GM23338 (cell line): ENCODE measurements at regions not wholly inside any gene's neighbourhood (a gene's known extent, or its start where the extent isn't known, plus 50 kb on each side); places are given as distances from the start of the nearest gene placed in this dataset.

Experiments used
- ATAC-seq: fragments of 200-7000 bp; cut with Tn5 transposase; 3 replicates; pipeline ENCODE4 v1.9.1; 2020
- DNase-seq: peaks from one replicate; pipeline ENCODE4 v3.0.0-alpha.2; 2015; ENCODE audit warnings: low spot score
- H2AFZ ChIP-seq: fragments of 200-600 bp; sonication (generic); 2 replicates; pipeline ENCODE4 v1.8.0; 2016; ENCODE audit warnings: antibody characterized with exemption, mild to moderate bottlenecking, moderate library complexity
- H3F3A ChIP-seq: fragments of 200-600 bp; sonication (generic); replicated peaks from 2 replicates; pipeline ENCODE4 v1.8.0; 2017; ENCODE audit warnings: antibody characterized with exemption, mixed run types, low read depth
- H3K27ac ChIP-seq: fragments of 200-600 bp; sonication (generic); 2 replicates; pipeline ENCODE4 v1.6.1; 2016; ENCODE audit warnings: low read depth
- H3K27me3 ChIP-seq: fragments of 200-600 bp; sonication (generic); 2 replicates; pipeline ENCODE4 v1.8.0; 2016; ENCODE audit warnings: mild to moderate bottlenecking, mixed run types, moderate library complexity; ENCODE audit not compliant: insufficient read depth
- H3K36me3 ChIP-seq: fragments of 200-600 bp; sonication (generic); 2 replicates; pipeline ENCODE4 v1.8.0; 2016; ENCODE audit warnings: mild to moderate bottlenecking; ENCODE audit not compliant: insufficient read depth
- H3K4me1 ChIP-seq: fragments of 200-600 bp; sonication (generic); 2 replicates; pipeline ENCODE4 v1.8.0; 2016; ENCODE audit warnings: mild to moderate bottlenecking, moderate library complexity; ENCODE audit not compliant: insufficient read depth
- H3K4me2 ChIP-seq: fragments of 200-600 bp; sonication (generic); 2 replicates; pipeline ENCODE4 v1.7.1; 2017; ENCODE audit warnings: mixed run types
- H3K4me3 ChIP-seq: fragments of 200-600 bp; sonication (generic); 2 replicates; pipeline ENCODE4 v1.6.1; 2016; ENCODE audit warnings: mixed run types
- H3K79me2 ChIP-seq: fragments of 200-600 bp; sonication (generic); replicated peaks from 2 replicates; pipeline ENCODE4 v1.8.0; 2017; ENCODE audit warnings: mild to moderate bottlenecking; ENCODE audit not compliant: insufficient read depth
- H3K9me2 ChIP-seq: fragments of 200-600 bp; sonication (generic); 2 replicates; pipeline ENCODE4 v1.8.0; 2017; ENCODE audit not compliant: insufficient read depth
- H4K20me1 ChIP-seq: fragments of 200-600 bp; sonication (generic); replicated peaks from 2 replicates; pipeline ENCODE4 v1.8.0; 2017; ENCODE audit warnings: mild to moderate bottlenecking; ENCODE audit not compliant: insufficient read depth
- H3K27ac Mint-ChIP-seq: 2 replicates; pipeline ENCODE4 v1.8.0; 2020; ENCODE audit warnings: inconsistent platforms, mild to moderate bottlenecking, moderate library complexity, mixed read lengths
- H3K27me3 Mint-ChIP-seq: 3 replicates; pipeline ENCODE4 v1.8.0; 2022; ENCODE audit warnings: low read depth, mild to moderate bottlenecking, moderate library complexity, mixed read lengths, inconsistent platforms; ENCODE audit not compliant: insufficient read depth, poor library complexity
- H3K36me3 Mint-ChIP-seq: 3 replicates; pipeline ENCODE4 v1.8.0; 2021; ENCODE audit warnings: low read depth, mild to moderate bottlenecking, inconsistent platforms, moderate library complexity, mixed read lengths
- H3K4me1 Mint-ChIP-seq: 3 replicates; pipeline ENCODE4 v1.8.0; 2020; ENCODE audit warnings: mild to moderate bottlenecking, inconsistent platforms, mixed read lengths
- H3K4me3 Mint-ChIP-seq: 3 replicates; pipeline ENCODE4 v1.8.0; 2021; ENCODE audit warnings: moderate library complexity, mild to moderate bottlenecking, inconsistent platforms, mixed read lengths
- H3K9me3 Mint-ChIP-seq: 3 replicates; pipeline ENCODE4 v1.8.0; 2020; ENCODE audit warnings: moderate library complexity, mild to moderate bottlenecking, inconsistent platforms, mixed read lengths
- CREB1 ChIP-seq: fragments of 250-450 bp; sonication (Bioruptor Pico); IDR thresholded peaks from 2 replicates; pipeline ENCODE4 v1.5.0; 2020; ENCODE audit warnings: low read depth, mild to moderate bottlenecking, moderate library complexity
- CTCF ChIP-seq, 2 experiments: fragments of 200-600 bp in 1 of 2; sonication (generic) in 1 of 2; conservative IDR thresholded peaks; 2 replicates each; pipeline versions ENCODE4 v1.5.1 to v1.6.1; 2016 to 2017; ENCODE audit warnings: antibody characterized with exemption in 2 of 2, low read depth in 2 of 2, mild to moderate bottlenecking in 2 of 2, moderate library complexity in 1 of 2
- EZH2 ChIP-seq: fragments of 200-600 bp; sonication (generic); IDR thresholded peaks from one replicate; pipeline ENCODE4 v1.8.0; 2017; ENCODE audit warnings: antibody characterized with exemption, mild to moderate bottlenecking, low read depth; ENCODE audit not compliant: unreplicated experiment
- EZH2phosphoT487 ChIP-seq: fragments of 200-600 bp; sonication (generic); IDR thresholded peaks from one replicate; pipeline ENCODE4 v1.8.1; 2018; ENCODE audit warnings: antibody characterized with exemption; ENCODE audit not compliant: unreplicated experiment
- JUNB ChIP-seq: IDR thresholded peaks from one replicate; pipeline ENCODE4 v1.6.1; 2016; ENCODE audit warnings: antibody characterized with exemption; ENCODE audit not compliant: unreplicated experiment
- NANOG ChIP-seq: IDR thresholded peaks from 2 replicates; pipeline ENCODE4 v1.6.1; 2016; ENCODE audit warnings: antibody characterized with exemption, borderline replicate concordance
- POLR2AphosphoS5 ChIP-seq: IDR thresholded peaks from 2 replicates; pipeline ENCODE4 v1.6.1; 2016; ENCODE audit warnings: antibody characterized with exemption, low read depth
- STAT1 ChIP-seq: IDR thresholded peaks from one replicate; pipeline ENCODE4 v1.6.1; 2016; ENCODE audit warnings: antibody characterized with exemption; ENCODE audit not compliant: unreplicated experiment
- ZNF114 ChIP-seq: fragments of 250-450 bp; sonication (Bioruptor Pico); IDR thresholded peaks from 2 replicates; pipeline ENCODE4 v1.5.0; 2020; ENCODE audit warnings: mild to moderate bottlenecking, moderate library complexity
- ZNF331 ChIP-seq: fragments of 250-450 bp; sonication (Bioruptor Pico); IDR thresholded peaks from 2 replicates; pipeline ENCODE4 v1.5.0; 2020; ENCODE audit warnings: low read depth, mild to moderate bottlenecking, moderate library complexity
- ZNF462 ChIP-seq: fragments of 250-450 bp; sonication (Bioruptor Pico); IDR thresholded peaks from 2 replicates; pipeline ENCODE4 v1.5.0; 2020; ENCODE audit warnings: mild to moderate bottlenecking, moderate library complexity
- TF ChIP-seq, protein P1 (sequence below): IDR thresholded peaks from one replicate; pipeline ENCODE4 v1.6.1; 2018; ENCODE audit warnings: antibody characterized with exemption; ENCODE audit not compliant: unreplicated experiment

GRCh38 chr6:44535967-44536366 is 148.5 kb downstream of the CDC5L start:
- Mint-ChIP-seq H3K36me3 (peaks cover 10% of the 10 kb centered on the region), H3K4me1 (peaks cover 7% of the 10 kb centered on the region; the same call in 2 of the 3 replicates), H3K27me3 (peaks cover 2% of the 10 kb centered on the region), H3K9me3 (peaks cover 9% of the 10 kb centered on the region), H3K27ac (no peak overlapping the region), H3K4me3 (no peak overlapping the region)
- H3K36me3 ChIP-seq: no peaks in the 10 kb centered on the region; the same call in 1 of the 2 replicates
- no peak overlapping the region for H3K4me3 ChIP-seq
- no peaks in the 10 kb centered on the region for H3K27me3 ChIP-seq
- H3K27ac ChIP-seq: no peak overlapping the region
- H2AFZ ChIP-seq: no peak overlapping the region
- H3K79me2 ChIP-seq: no peaks in the 10 kb centered on the region
- H3F3A ChIP-seq: no peaks in the 10 kb centered on the region
- H3K4me1 ChIP-seq: no peaks in the 10 kb centered on the region
- H3K9me2 ChIP-seq: peaks cover 12% of the 10 kb centered on the region
- DNase-seq (no peak), ATAC-seq (no peak)
- H3K4me2 ChIP-seq: no peak overlapping the region
- TF ChIP-seq EZH2 (no peak), STAT1 (no peak), CREB1 (no peak), EZH2phosphoT487 (no peak), ZNF462 (no peak), CTCF (conservative IDR thresholded peaks at IDR 0.05; ENCODE audit: low read depth in 2 of 2) (no peak), POLR2AphosphoS5 (no peak), NANOG (no peak), JUNB (no peak), ZNF331 (CRISPR knock-in tag) (no peak), ZNF114 (CRISPR knock-in tag) (no peak)
- TF ChIP-seq, protein P1, sequence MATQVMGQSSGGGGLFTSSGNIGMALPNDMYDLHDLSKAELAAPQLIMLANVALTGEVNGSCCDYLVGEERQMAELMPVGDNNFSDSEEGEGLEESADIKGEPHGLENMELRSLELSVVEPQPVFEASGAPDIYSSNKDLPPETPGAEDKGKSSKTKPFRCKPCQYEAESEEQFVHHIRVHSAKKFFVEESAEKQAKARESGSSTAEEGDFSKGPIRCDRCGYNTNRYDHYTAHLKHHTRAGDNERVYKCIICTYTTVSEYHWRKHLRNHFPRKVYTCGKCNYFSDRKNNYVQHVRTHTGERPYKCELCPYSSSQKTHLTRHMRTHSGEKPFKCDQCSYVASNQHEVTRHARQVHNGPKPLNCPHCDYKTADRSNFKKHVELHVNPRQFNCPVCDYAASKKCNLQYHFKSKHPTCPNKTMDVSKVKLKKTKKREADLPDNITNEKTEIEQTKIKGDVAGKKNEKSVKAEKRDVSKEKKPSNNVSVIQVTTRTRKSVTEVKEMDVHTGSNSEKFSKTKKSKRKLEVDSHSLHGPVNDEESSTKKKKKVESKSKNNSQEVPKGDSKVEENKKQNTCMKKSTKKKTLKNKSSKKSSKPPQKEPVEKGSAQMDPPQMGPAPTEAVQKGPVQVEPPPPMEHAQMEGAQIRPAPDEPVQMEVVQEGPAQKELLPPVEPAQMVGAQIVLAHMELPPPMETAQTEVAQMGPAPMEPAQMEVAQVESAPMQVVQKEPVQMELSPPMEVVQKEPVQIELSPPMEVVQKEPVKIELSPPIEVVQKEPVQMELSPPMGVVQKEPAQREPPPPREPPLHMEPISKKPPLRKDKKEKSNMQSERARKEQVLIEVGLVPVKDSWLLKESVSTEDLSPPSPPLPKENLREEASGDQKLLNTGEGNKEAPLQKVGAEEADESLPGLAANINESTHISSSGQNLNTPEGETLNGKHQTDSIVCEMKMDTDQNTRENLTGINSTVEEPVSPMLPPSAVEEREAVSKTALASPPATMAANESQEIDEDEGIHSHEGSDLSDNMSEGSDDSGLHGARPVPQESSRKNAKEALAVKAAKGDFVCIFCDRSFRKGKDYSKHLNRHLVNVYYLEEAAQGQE: no peak
- H4K20me1 ChIP-seq: no peaks in the 10 kb centered on the region
